ENCODE measurements at regions not wholly inside any gene's neighbourhood (a gene's known extent, or its start where the extent isn't known, plus 50 kb on each side); places are given as distances from the start of the nearest gene placed in this dataset.

DNA sequence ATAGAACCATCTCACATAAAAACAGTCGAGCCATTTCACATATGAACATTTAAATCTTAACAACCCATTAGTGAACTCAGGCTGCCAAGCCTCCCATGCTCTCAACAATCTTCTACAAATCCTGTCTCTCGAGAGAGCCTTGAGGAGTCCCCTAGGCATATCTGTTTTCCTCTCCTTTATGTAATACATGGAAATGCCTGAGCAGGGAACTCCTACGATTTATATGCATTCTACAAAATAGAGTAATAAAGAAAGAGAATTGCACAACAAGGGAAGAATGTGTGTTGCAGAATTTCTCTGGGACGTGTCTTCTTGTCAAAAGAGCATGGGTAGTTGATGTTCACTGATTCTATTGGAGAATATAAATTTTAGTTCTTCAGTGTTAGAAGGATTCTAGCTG lies 101.8 kb upstream of the VCX2 start:
- Histone ChIP-seq H2AFZ (no peak overlapping the region), H3K4me2 (peak overlapping the region; percentile 52)
- CTCF ChIA-PET, result no interaction called here

DNA sequence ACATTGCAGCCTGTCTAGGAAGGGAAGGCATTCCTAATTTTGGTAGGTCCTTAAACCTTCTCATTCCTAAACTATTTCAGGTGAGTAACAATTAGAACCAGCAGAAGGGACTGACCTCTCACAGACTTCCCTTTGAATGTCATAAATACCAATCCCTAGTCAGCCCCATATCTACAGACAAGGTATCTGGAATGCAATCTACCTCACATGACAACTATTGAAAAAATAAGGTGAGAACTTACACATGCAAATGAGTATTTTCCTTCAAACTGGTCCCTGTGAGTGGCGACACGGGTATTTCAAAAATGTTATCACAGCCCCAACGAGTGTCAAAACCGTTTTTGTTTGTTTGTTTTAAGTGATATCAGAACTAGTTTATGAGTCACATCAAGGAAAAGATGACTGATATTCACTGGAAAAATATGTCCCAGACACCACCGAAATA lies 102.4 kb upstream of the VCX2 start:
- POLR2A ChIA-PET (ENCODE audit: unreplicated experiment), result no interaction called here
- TF ChIP-seq, protein P1, sequence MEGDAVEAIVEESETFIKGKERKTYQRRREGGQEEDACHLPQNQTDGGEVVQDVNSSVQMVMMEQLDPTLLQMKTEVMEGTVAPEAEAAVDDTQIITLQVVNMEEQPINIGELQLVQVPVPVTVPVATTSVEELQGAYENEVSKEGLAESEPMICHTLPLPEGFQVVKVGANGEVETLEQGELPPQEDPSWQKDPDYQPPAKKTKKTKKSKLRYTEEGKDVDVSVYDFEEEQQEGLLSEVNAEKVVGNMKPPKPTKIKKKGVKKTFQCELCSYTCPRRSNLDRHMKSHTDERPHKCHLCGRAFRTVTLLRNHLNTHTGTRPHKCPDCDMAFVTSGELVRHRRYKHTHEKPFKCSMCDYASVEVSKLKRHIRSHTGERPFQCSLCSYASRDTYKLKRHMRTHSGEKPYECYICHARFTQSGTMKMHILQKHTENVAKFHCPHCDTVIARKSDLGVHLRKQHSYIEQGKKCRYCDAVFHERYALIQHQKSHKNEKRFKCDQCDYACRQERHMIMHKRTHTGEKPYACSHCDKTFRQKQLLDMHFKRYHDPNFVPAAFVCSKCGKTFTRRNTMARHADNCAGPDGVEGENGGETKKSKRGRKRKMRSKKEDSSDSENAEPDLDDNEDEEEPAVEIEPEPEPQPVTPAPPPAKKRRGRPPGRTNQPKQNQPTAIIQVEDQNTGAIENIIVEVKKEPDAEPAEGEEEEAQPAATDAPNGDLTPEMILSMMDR (conservative IDR thresholded peaks at IDR 0.05), result no peak
- TF ChIP-seq EZH2 (IDR thresholded peaks at IDR 0.05; ENCODE audit: low read depth), result no peak
- intact Hi-C loops (cut with micrococcal nuclease; ENCODE audit: unreplicated experiment), result loop anchor here (1.0 to 5.0 kb wide), 6 partner anchors 82 to 456 kb away; no protein-coding TSS in a partner anchor

More for the DNA sequence above, 101.8 kb upstream of the VCX2 start:
- Histone ChIP-seq H3K4me1 (replicated peaks; ENCODE audit: insufficient read depth) (peaks cover 26% of the 10 kb centered on the region), H4K20me1 (ENCODE audit: insufficient read depth) (no peaks in the 10 kb centered on the region), H3K36me3 (ENCODE audit: low read depth) (no peaks in the 10 kb centered on the region), H3K4me3 (no peak overlapping the region; the same call in 1 of the 2 replicates), H3K79me2 (ENCODE audit: low read depth) (no peaks in the 10 kb centered on the region), H3K9me2 (ENCODE audit: insufficient read depth) (no peaks in the 10 kb centered on the region), H3F3A (ENCODE audit: insufficient read depth, low read depth) (peaks cover 19% of the 10 kb centered on the region), H3K27ac (peak overlapping the region; percentile 86), H3K9me3 (ENCODE audit: insufficient read depth, low read depth) (0 out of 2 replicates have a peak, but pooled peaks cover 6% of the 10 kb centered on the region), H3K27me3 (ENCODE audit: insufficient read depth, low read depth) (no peaks in the 10 kb centered on the region)
- intact Hi-C loops (cut with micrococcal nuclease; ENCODE audit: unreplicated experiment), result loop anchor here (1.0 to 5.0 kb wide), 6 partner anchors 82 to 456 kb away; no protein-coding TSS in a partner anchor
- POLR2A ChIA-PET (ENCODE audit: unreplicated experiment), result no interaction called here
- DNase-seq, result peak in 1 of 2 experiments; percentile 81
- TF ChIP-seq, protein P1 (conservative IDR thresholded peaks at IDR 0.05), result no peak
- no peak for TF ChIP-seq EZH2 (IDR thresholded peaks at IDR 0.05; ENCODE audit: low read depth)
- BruUV-seq (replicated peaks), result no TSS peak

DNA sequence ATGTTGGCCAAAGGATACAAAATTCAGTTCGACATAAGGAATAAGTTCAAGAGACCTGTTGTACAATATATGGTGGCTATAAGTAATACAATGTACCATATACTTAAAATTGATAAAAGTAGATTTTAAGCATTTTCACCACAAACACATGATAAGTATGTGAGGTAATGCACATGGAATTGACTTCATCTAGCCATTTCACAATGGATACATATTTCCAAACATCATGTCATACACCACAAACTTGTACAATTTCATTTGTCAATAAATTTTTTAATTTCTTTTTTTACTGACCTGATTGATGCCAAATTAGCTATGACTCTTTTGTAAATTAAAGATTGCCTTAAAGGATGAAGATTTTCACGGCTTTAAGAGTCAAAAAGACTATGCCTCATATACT lies 103.1 kb upstream of the VCX2 start:
- ChIA-PET CTCF (no interaction called here), POLR2A (ENCODE audit: unreplicated experiment) (no interaction called here)
- DNase-seq, result peak in 1 of 2 experiments; percentile 60
- Histone ChIP-seq H3K79me2 (ENCODE audit: low read depth) (no peaks in the 10 kb centered on the region), H3K4me1 (replicated peaks; ENCODE audit: insufficient read depth) (peaks cover 26% of the 10 kb centered on the region), H3K4me2 (peak overlapping the region; percentile 59), H3K4me3 (no peak overlapping the region), H3K9me3 (ENCODE audit: insufficient read depth, low read depth) (0 out of 2 replicates have a peak, but pooled peaks cover 6% of the 10 kb centered on the region), H3K9me2 (ENCODE audit: insufficient read depth) (no peaks in the 10 kb centered on the region), H2AFZ (no peak overlapping the region), H3K36me3 (ENCODE audit: low read depth) (no peaks in the 10 kb centered on the region), H3K27me3 (ENCODE audit: insufficient read depth, low read depth) (no peaks in the 10 kb centered on the region), H4K20me1 (ENCODE audit: insufficient read depth) (no peaks in the 10 kb centered on the region), H3F3A (ENCODE audit: insufficient read depth, low read depth) (peaks cover 19% of the 10 kb centered on the region), H3K27ac (peak overlapping the region; percentile 86)
- intact Hi-C loops (cut with micrococcal nuclease; ENCODE audit: unreplicated experiment), result loop anchor here (5.0 kb wide), 1 partner anchor 333 kb away; no protein-coding TSS in a partner anchor
- no peak for TF ChIP-seq EZH2 (IDR thresholded peaks at IDR 0.05; ENCODE audit: low read depth)
- TF ChIP-seq, protein P1 (conservative IDR thresholded peaks at IDR 0.05), result no peak
- BruUV-seq (replicated peaks), result no TSS peak

More for the DNA sequence above, 102.4 kb upstream of the VCX2 start:
- Histone ChIP-seq H3K9me3 (ENCODE audit: insufficient read depth, low read depth) (0 out of 2 replicates have a peak, but pooled peaks cover 6% of the 10 kb centered on the region), H3F3A (ENCODE audit: insufficient read depth, low read depth) (peaks cover 19% of the 10 kb centered on the region), H3K4me3 (no peak overlapping the region), H3K4me1 (replicated peaks; ENCODE audit: insufficient read depth) (peaks cover 26% of the 10 kb centered on the region), H3K27me3 (ENCODE audit: insufficient read depth, low read depth) (no peaks in the 10 kb centered on the region), H3K4me2 (peak overlapping the region; percentile 59), H3K27ac (peak overlapping the region; percentile 86), H3K9me2 (ENCODE audit: insufficient read depth) (no peaks in the 10 kb centered on the region), H3K36me3 (ENCODE audit: low read depth) (no peaks in the 10 kb centered on the region), H4K20me1 (ENCODE audit: insufficient read depth) (no peaks in the 10 kb centered on the region), H2AFZ (no peak overlapping the region), H3K79me2 (ENCODE audit: low read depth) (no peaks in the 10 kb centered on the region)
- peak; percentile 52 to 99 for DNase-seq
- CTCF ChIA-PET, result no interaction called here
- BruUV-seq (replicated peaks), result no TSS peak

Measured in PC-9 (cell line).